Caco-2 (cell line): ENCODE measurements at regions not wholly inside any gene's neighbourhood (a gene's known extent, or its start where the extent isn't known, plus 50 kb on each side); places are given as distances from the start of the nearest gene placed in this dataset.

Experiments used
- BruUV-seq: library from RNA; stranded (reverse); fragments of 400-500 nt; replicated peaks from 2 replicates; lab custom pipeline; 2021; lab: Mats Ljungman, UMichigan
- CTCF ChIA-PET: fragments of 300-600 bp; sonication (Branson Sonifier 250); formaldehyde crosslinking; loops from one replicate; lab custom pipeline; 2022; ENCODE audit warnings: antibody characterized with exemption; lab: Charles Lee
- POLR2A ChIA-PET: fragments of 300-600 bp; sonication (Branson Sonifier 250); formaldehyde crosslinking; loops from one replicate; lab custom pipeline; 2022; ENCODE audit warnings: antibody characterized with exemption; lab: Charles Lee
- DNase-seq, 2 experiments: peaks; one replicate each; pipeline versions ENCODE4 v3.0.0 to v3.0.0-alpha.2; 2020 to 2022
- H3K27me3 ChIP-seq: replicated peaks from 2 replicates; pipeline ENCODE4 v1.6.0; 2011; ENCODE audit warnings: low read length; ENCODE audit not compliant: control insufficient read depth, insufficient read depth
- H3K36me3 ChIP-seq: 2 replicates; pipeline ENCODE4 v1.5.1; 2011; ENCODE audit warnings: low read length; ENCODE audit not compliant: control insufficient read depth, insufficient read depth
- H3K4me1 ChIP-seq: fragments of 250-450 bp; sonication (Bioruptor Pico); 2 replicates; pipeline ENCODE4 v1.5.1; 2020; ENCODE audit warnings: mild to moderate bottlenecking
- H3K4me3 ChIP-seq: 2 replicates; pipeline ENCODE4 v1.5.1; 2011; ENCODE audit warnings: low read depth, mild to moderate bottlenecking, control low read depth, low read length
- H3K9me3 ChIP-seq: fragments of 250-450 bp; sonication (Bioruptor Pico); 2 replicates; pipeline ENCODE4 v1.5.1; 2020; ENCODE audit warnings: mild to moderate bottlenecking, moderate library complexity
- H3K27ac Mint-ChIP-seq: one replicate; pipeline ENCODE4 v1.8.0; 2022; ENCODE audit warnings: mixed read lengths; ENCODE audit not compliant: unreplicated experiment
- H3K27me3 Mint-ChIP-seq: one replicate; pipeline ENCODE4 v1.8.0; 2022; ENCODE audit warnings: mixed read lengths; ENCODE audit not compliant: insufficient read depth, unreplicated experiment
- H3K36me3 Mint-ChIP-seq: one replicate; pipeline ENCODE4 v1.8.0; 2022; ENCODE audit warnings: mild to moderate bottlenecking, mixed read lengths; ENCODE audit not compliant: insufficient read depth, unreplicated experiment
- H3K4me1 Mint-ChIP-seq: one replicate; pipeline ENCODE4 v1.8.0; 2022; ENCODE audit warnings: low read depth, mixed read lengths; ENCODE audit not compliant: unreplicated experiment
- H3K4me3 Mint-ChIP-seq: one replicate; pipeline ENCODE4 v1.8.0; 2022; ENCODE audit warnings: mild to moderate bottlenecking, moderate library complexity, mixed read lengths; ENCODE audit not compliant: unreplicated experiment
- H3K9me3 Mint-ChIP-seq: one replicate; pipeline ENCODE4 v1.8.0; 2022; ENCODE audit warnings: mixed read lengths; ENCODE audit not compliant: unreplicated experiment
- intact Hi-C: fragments of 100-400 bp; cut with micrococcal nuclease; formaldehyde crosslinking; loops from one replicate; pipeline ENCODE4 v1.10.0; 2022; ENCODE audit not compliant: unreplicated experiment
- TF ChIP-seq, protein P1 (sequence below), 2 experiments: fragments of 200-600 bp in 1 of 2; IDR thresholded peaks; 1 replicate in 1 of 2; 2 replicates in 1 of 2; pipeline versions ENCODE4 v1.5.1 to v1.8.0; 2011 to 2022; ENCODE audit warnings: antibody characterized with exemption in 1 of 2, control low read depth in 1 of 2, inconsistent platforms in 1 of 2, low read depth in 1 of 2, low read length in 1 of 2, mild to moderate bottlenecking in 1 of 2, moderate library complexity in 1 of 2; ENCODE audit not compliant: insufficient read depth in 1 of 2, severe bottlenecking in 1 of 2, unreplicated experiment in 1 of 2

DNA sequence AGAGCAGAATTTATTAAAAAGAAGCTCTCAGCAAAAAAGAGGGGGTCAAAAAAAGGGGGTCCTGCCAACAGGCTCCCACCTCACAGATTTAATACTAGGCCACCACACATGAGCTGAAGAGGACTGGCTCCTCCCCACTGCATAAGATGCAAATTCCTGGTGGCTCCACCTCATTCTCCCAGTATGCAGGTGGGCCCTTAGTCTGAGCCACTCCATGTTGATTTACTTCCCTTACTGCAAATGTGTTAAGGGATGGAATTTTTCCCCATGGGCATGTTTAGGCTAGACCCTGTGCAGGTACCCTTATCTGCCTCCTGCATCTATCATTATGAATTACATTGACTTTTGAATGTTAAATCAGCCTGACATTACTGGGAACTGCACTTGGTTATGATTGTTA is 82.9 kb downstream of the ISOC1 start:
- no TSS peak for BruUV-seq
- intact Hi-C loops, result no loop called here
- no peak overlapping the region for H3K4me3 Mint-ChIP-seq
- H3K4me1 ChIP-seq, result no peaks in the 10 kb centered on the region
- no peaks in the 10 kb centered on the region for H3K36me3 ChIP-seq
- ChIA-PET CTCF (no interaction called here), POLR2A (no interaction called here)
- no peaks in the 10 kb centered on the region for H3K9me3 ChIP-seq
- DNase-seq, result no peak
- no peaks in the 10 kb centered on the region for H3K9me3 Mint-ChIP-seq
- no peak overlapping the region for H3K4me3 ChIP-seq
- H3K27me3 Mint-ChIP-seq, result peaks cover 5% of the 10 kb centered on the region
- TF ChIP-seq, protein P1, sequence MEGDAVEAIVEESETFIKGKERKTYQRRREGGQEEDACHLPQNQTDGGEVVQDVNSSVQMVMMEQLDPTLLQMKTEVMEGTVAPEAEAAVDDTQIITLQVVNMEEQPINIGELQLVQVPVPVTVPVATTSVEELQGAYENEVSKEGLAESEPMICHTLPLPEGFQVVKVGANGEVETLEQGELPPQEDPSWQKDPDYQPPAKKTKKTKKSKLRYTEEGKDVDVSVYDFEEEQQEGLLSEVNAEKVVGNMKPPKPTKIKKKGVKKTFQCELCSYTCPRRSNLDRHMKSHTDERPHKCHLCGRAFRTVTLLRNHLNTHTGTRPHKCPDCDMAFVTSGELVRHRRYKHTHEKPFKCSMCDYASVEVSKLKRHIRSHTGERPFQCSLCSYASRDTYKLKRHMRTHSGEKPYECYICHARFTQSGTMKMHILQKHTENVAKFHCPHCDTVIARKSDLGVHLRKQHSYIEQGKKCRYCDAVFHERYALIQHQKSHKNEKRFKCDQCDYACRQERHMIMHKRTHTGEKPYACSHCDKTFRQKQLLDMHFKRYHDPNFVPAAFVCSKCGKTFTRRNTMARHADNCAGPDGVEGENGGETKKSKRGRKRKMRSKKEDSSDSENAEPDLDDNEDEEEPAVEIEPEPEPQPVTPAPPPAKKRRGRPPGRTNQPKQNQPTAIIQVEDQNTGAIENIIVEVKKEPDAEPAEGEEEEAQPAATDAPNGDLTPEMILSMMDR (IDR thresholded peaks at IDR 0.05; ENCODE audit: insufficient read depth in 1 of 2, low read depth in 1 of 2, low read length in 1 of 2, severe bottlenecking in 1 of 2, unreplicated experiment in 1 of 2), result no peak
- H3K36me3 Mint-ChIP-seq, result no peaks in the 10 kb centered on the region
- H3K27me3 ChIP-seq, result no peaks in the 10 kb centered on the region
- no peaks in the 10 kb centered on the region for H3K4me1 Mint-ChIP-seq
- H3K27ac Mint-ChIP-seq, result no peak overlapping the region

DNA sequence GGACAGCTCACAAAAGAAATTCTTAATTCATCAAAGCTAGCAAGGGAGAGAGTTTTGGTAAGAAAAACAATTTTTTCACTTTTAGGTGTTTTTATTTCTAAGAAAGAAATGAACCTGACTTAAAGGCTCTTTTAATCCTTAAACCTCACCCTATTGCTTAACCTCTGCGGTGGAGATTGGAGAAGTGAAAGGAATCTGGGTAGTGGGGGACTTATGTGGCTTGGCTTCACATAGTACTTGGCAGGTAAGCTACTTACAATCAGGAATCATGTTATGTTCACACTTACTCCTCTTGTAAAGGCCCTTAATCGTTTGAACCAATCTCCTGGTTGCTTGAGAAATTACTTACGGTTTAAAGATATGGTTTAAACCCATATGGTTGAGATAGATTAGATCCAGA is 104.8 kb downstream of the ISOC1 start:
- DNase-seq, result no peak
- H3K4me1 Mint-ChIP-seq, result no peaks in the 10 kb centered on the region
- H3K9me3 ChIP-seq, result no peaks in the 10 kb centered on the region
- no peak overlapping the region for H3K4me3 Mint-ChIP-seq
- no peaks in the 10 kb centered on the region for H3K36me3 Mint-ChIP-seq
- intact Hi-C loops, result no loop called here
- H3K27ac Mint-ChIP-seq, result no peak overlapping the region
- POLR2A ChIA-PET, result no interaction called here
- no peaks in the 10 kb centered on the region for H3K36me3 ChIP-seq
- CTCF ChIA-PET, result no interaction called here
- H3K27me3 ChIP-seq, result no peaks in the 10 kb centered on the region
- TF ChIP-seq, protein P1 (IDR thresholded peaks at IDR 0.05; ENCODE audit: insufficient read depth in 1 of 2, low read depth in 1 of 2, low read length in 1 of 2, severe bottlenecking in 1 of 2, unreplicated experiment in 1 of 2), result no peak
- no peak overlapping the region for H3K4me3 ChIP-seq
- no peaks in the 10 kb centered on the region for H3K27me3 Mint-ChIP-seq
- H3K9me3 Mint-ChIP-seq, result no peaks in the 10 kb centered on the region
- BruUV-seq, result no TSS peak
- no peaks in the 10 kb centered on the region for H3K4me1 ChIP-seq

DNA sequence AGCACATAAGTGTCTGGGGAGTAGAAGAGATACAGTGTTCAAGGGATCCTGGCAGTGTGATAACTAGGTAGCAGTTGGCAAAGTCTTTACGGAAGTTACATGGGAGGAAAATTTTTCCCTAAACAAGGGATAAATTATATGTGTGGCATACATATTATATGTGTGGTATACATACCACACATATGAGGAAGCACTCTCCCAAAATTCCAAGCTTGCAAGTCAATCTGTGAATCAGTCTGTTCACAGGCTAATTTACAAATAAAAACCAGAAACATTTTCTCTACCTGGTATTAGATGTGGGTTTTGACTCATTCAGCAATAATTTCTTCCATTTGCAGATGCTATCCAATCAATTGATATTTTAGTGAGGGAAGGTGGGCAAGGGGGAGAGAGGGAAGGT is 110.0 kb downstream of the ISOC1 start:
- no peak for DNase-seq
- no peak overlapping the region for H3K4me3 Mint-ChIP-seq
- no peaks in the 10 kb centered on the region for H3K27me3 Mint-ChIP-seq
- Histone ChIP-seq H3K9me3 (no peaks in the 10 kb centered on the region), H3K4me1 (no peaks in the 10 kb centered on the region), H3K4me3 (no peak overlapping the region), H3K27me3 (no peaks in the 10 kb centered on the region), H3K36me3 (no peaks in the 10 kb centered on the region)
- no peaks in the 10 kb centered on the region for H3K4me1 Mint-ChIP-seq
- ChIA-PET POLR2A (no interaction called here), CTCF (no interaction called here)
- H3K36me3 Mint-ChIP-seq, result no peaks in the 10 kb centered on the region
- peaks cover 2% of the 10 kb centered on the region for H3K9me3 Mint-ChIP-seq
- TF ChIP-seq, protein P1 (IDR thresholded peaks at IDR 0.05; ENCODE audit: insufficient read depth in 1 of 2, low read depth in 1 of 2, low read length in 1 of 2, severe bottlenecking in 1 of 2, unreplicated experiment in 1 of 2), result no peak
- BruUV-seq, result no TSS peak
- intact Hi-C loops, result no loop called here
- H3K27ac Mint-ChIP-seq, result no peak overlapping the region
